Stimulated activated CD4-positive, alpha-beta T cell treated with anti-CD3 and anti-CD28 coated beads, Interleukin-4, amount 100 ng/mL, for 48 hours (primary cell): ENCODE measurements at regions not wholly inside any gene's neighbourhood (a gene's known extent, or its start where the extent isn't known, plus 50 kb on each side); places are given as distances from the start of the nearest gene placed in this dataset.
"Not testable (repeated sequence)": the region's sequence is repeated elsewhere in the genome, so short reads cannot be mapped to it uniquely, and the experiment has no call there.

Source experiments
- DNase-seq, 2 donors: peaks; one replicate each; pipeline ENCODE4 v3.0.0-alpha.2; 2020; ENCODE audit warnings: low read depth in 2 of 2

DNA sequence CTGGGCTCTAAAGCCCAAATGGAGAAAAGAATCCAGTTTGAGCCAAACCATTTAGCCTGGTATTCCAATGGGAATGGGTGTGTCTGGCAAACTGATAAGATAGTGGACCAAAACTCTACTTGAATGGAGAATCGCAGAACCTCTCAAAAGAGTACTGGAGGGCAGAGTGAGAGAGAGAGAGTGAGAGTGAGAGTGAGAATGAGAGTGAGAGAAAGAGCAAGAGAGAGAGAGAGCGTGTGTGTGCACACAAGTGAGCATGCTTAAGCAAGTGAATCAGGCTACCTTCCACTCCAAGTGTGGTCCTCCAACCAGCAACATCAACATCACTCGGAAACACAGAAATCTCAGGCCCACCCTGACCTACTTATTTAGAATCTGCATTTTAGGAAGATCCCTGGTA is 58.8 kb downstream of the UQCRFS1 start:
- DNase-seq = no peak

DNA sequence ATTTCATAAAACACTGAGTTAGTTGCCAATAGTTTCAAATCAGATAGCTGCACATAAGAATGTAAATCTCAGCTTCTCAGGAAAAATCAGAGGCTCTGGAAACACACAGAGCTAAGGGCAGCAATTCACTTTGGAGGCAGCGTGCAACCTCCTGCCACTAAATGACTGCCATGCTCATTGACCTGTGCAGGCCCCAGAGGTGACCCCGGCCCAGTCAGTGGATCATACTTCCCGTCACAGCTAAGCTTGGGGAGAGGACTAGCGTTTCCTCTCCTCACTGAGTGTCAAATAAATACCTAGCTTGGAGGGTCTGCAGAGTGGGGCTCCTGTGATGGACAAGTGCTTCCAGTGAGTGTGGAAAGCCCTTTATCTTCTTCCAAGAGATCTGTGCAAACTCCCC is 67.2 kb downstream of the UQCRFS1 start:
- no peak for DNase-seq

DNA sequence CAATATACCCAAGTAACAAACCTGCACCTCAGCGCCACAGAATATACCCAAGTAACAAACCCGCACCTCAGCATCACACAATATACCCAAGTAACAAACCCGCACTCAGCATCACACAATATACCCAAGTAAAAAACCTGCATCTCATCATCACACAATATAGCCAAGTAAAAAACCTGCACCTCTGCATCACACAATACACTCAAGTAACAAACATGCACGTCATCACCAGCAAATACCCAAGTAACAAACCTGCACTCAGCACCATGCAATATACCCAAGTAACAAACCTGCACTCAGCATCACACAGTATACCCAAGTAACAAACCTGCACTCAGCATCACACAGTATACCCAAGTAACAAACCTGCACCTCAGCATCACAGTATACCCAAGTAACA is 69.8 kb downstream of the UQCRFS1 start:
- DNase-seq = no peak

DNA sequence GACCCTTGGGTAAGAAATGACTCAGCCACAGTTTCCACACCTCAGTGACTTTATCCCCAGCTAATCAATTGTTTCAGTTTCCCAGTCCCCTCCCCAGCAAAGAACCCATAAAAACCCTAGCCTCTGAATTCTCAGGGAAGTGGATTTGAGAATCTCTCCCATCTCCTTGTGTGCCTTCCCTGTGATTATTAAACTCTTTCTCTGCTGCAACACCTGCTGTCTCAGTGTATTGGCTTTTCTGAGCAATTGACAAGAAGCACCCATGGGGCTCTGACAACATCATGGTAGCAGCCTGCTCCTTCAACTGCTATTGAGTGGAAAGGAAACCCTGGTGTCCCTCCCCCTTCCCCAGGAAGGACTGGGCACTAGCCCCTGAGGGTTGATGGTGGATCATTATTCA is 73.7 kb downstream of the UQCRFS1 start:
- DNase-seq = no peak

DNA sequence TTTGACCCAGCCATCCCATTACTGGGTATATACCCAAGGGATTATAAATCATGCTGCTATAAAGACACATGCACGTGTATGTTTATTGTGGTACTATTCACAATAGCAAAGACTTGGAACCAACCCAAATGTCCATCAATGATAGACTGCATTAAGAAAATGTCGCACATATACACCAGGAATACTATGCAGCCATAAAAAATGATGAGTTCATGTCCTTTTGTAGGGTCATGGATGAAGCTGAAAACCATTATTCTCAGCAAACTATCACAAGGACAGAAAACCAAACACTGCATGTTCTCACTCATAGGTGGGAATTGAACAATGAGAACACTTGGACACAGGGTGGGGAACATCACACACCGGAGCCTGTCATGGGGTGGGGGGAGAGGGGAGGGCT is 74.7 kb downstream of the UQCRFS1 start:
- not testable (repeated sequence) for DNase-seq

DNA sequence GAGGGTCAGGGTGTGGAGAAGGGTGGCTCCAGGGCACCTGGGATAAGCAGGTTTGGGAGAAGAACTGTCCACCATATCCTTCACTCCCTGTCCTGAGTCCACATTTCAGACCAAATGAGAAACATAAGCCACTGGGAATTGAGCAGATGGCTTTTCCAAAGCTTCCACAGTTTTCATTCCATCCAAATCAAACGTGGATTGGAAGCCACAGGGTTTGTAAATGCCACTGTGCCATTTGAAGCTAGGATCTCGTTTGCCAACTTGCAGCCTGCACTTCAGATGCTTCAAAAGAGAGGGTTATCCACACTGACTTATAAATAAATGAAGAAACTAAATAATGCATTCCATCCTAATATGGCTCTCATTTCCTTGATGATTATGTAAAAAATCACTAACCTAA is 81.5 kb downstream of the UQCRFS1 start:
- no peak for DNase-seq

DNA sequence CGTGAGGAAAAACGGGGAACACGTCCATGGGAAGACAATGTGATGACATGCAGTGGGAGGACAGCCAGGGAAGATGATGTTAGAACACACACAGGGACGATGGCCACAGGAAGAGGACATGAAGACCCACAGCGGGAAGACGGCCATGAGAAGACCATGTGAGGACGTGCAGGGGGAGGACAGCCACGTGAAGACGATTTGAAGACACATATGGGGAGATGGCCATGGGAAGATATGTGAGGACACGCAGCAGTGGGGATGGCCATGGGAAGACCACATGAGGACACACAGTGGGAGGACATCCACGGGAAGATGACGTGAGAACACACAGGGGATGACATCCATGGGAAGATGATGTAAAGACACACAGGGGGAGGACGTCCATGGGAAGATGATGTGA is 83.8 kb downstream of the UQCRFS1 start:
- no peak for DNase-seq

DNA sequence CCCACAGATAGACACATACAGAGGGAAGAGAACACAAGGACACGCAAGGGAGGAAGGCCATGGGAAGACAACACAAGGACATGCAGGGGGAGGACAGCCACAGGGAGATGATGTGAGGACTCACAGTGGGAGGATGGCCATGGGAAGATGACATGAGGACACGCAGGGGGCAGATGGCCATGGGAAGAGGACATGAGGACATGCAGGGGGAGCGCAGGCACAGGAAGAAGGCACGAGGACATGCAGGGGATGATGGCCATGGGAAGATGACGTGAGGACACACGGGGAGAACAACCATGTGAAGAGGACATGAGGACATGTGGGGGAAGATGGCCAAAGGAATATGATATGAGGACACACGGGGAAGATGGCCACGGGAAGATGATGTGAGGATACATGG is 84.7 kb downstream of the UQCRFS1 start:
- no peak for DNase-seq

DNA sequence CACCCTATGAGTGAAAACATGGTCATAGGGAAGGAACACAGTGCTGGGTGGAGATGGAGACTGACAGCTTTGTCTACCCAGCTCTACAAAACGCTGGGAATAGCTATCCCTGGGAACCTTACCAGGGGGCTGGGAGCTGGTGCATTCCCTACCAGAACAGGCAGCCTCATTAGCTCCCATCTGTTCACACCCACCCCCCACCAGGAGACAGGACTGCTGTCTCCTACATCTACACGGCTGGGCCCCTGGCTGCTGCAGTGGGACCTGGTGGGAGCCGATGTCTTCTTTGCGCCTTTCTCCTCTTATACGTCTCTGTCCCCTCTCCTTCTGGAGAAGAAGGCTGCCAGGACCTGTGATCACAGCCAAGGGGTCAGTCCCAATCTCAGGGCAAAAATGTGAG is 90.8 kb downstream of the UQCRFS1 start:
- DNase-seq = no peak

DNA sequence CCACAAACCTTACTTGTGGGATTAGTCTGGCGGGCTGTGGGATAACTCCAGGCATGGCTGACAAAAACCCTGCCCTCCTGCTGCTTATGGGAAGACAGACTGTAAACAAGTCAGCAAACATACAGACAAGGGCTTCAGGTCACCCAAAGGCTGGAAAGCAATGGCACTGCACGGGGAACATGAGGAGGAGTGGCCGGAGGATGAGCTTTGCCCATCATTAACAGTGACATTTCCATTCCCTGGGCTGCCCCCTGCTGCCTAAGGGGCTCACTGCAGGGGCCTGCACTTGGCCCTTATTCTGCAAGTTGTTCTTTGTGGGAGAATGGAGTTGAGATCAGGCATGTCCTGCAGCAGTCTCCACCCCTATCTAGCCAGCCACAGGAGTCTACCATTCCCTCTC is 91.3 kb downstream of the UQCRFS1 start:
- no peak for DNase-seq

DNA sequence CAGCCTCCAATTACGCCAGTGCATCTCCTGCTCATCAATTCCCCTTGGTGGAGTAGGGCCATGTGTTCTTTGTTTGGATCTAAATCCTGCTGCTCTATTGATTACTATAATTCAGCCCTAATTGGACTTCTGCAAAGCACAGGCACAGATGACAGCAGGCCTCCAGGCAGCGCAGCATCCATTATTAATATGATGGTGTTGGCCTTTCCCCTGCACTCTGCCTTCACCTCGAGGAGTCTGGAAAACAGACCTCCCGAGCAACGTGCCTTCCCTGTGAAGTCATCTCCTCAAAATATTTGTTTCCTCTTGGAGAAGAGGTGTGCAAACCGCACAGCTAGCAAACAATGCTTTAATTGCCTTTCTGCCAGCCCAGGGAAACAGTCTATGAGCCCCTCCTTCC is 92.5 kb downstream of the UQCRFS1 start:
- DNase-seq = no peak

DNA sequence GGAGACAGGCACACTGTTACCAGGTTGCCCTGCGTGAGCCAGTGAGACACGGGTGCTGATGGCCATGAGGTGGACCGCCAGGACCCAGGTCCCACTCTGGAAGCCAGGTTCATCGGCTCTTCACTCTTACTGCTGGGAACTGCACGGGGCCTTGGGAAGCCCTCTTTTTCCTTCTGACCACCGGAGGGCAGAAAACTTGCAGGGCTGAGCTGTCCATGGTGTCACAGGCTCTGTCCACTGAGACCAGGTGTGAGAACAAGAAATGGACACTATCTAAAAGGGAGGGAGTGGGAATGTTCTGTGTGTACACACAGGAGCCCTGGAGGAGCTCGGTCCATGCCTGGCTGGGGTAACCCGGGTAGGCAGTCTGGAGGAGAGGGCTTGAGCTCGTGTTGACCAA is 93.4 kb downstream of the UQCRFS1 start:
- no peak for DNase-seq

DNA sequence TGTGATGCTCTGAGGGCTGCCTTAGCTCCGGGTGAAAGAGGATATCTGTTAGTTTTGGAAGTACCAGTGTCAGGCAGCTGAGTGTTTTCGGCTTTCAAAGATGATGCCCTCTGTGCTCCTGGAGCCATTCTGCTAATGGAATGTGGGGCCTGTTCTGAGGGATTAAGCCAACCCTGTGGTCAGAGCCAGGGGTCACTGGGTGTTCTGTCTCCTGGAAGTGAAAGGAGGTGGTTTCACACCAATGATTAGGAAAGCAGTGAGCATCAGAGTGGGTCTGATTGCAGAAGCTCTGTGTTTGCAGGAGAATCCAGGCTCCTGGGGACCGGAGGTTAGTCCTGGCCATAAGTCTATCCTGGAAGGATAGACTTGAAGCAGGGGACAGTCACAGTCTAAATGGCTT is 94.6 kb downstream of the UQCRFS1 start:
- no peak for DNase-seq

DNA sequence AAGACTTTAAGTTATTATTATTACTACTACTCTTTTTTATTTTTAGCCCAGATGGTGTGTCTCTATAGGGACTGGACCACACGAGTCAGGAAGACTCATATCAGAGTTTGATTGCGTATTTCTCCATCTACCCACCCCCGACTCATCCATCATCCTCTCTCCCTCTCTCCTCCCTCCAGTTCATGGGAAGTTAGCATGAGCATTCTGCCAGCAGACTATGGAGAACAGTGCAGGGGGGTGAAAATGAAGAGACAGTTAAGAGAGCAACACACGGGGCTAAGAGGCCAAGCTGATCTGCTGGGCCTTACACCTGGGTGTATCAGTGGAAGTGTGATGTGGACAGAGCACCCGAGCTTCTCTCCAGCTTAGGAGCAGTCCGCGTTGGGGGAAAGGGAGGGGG is 95.0 kb downstream of the UQCRFS1 start:
- DNase-seq = no peak

DNA sequence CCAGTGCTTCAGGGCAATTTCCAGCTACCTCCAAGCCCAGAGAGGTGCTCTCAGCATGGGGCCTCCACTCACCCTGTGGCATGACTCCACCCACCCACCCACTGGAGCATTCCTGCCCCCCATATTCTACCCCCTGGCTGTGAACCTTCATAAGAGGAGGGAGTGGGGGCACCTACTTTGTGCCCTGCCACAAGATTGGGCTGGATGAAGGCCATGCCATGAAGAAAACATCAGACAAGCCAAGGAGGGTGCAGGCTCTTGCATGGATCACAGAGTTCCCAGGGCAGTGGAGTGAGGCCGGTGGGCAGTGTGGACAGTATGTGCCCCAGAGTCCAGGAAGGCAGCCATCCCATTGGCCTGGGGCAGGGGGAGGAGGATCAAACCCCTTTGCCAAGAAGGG is 97.8 kb downstream of the UQCRFS1 start:
- DNase-seq = no peak

DNA sequence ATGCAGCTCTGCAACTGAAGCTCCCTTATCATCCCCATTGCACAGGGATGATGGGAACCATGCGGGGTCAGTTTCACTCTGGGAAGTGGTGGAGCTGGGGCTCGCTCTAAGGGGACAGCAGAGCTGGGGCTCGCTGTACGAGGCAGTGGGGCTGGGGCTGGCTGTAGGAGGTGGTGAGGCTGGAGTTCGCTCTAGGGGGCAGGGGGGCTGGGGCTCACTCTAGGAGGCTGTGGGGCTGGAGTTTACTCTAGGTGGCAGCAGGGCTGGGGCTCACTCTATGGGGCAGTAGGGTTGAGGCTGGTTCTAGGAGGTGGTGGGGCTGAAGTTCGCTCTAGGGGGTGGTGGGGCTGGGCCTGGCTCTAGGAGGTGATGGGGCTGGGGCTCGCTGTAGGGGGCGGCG is 99.1 kb downstream of the UQCRFS1 start:
- DNase-seq = no peak

DNA sequence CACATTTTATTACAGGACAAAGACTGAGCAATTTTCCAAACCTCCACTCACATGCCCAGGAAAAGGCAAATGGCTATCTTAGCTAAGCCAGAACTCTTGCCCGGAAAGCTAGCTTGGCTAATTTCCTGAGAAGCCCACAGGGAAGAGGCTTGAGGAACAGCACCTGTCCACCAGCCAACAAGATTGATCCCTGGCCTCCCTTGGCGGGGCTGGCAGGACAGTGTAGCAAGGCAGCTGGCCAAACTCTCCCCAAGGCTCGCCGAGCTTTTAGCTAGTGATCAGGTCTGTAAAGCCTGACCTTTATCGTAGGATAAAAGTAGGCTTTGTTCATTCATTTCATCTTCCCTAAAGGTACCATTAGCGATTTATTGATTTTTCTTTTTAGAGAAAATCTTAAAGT is 101.4 kb downstream of the UQCRFS1 start:
- no peak for DNase-seq

DNA sequence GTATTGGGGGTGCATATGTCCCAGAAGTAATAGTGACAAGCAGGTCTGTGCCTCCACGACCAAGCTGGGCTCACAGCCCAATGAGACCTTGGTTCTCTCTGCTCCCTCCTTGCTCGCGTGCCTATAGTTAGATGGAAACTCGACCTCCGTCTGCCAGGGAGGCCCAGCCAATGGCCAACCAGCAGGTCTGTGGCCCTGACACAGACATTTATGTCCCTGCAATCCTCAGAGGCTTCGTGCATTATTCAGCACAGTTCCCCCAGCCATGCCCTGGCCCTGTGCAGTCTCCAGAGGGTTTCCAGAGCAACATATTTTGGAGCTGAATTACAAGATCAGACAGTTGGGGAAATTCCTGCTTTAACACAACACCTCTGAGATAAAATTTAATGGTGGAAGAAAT is 105.1 kb downstream of the UQCRFS1 start:
- DNase-seq = no peak

DNA sequence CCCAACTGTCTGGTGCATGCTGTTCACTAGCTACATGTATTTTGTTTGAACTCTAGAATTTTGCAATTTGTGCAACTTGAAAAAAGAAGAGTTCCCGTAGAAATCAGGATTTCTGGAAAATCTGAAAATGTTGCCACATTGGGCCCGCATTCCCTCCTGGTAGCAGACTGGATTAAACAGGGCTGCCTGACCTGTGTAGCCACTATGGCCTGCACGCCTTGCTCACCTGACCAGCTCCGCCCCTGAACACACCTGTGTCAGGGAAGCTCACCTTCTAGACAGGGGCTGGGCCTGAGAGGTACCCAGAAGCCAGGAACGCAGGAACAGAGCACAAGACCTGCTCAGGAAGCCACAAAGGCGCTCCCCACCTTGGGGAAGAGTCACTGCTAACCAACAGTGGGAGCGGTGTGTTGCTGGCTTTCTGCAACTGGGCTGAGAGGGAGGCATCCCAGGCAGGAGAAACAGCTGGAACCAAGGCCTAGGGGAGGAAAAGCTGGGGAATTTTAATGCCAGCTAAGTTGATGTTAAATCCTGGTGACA is 106.5 kb downstream of the UQCRFS1 start:
- DNase-seq = no peak

DNA sequence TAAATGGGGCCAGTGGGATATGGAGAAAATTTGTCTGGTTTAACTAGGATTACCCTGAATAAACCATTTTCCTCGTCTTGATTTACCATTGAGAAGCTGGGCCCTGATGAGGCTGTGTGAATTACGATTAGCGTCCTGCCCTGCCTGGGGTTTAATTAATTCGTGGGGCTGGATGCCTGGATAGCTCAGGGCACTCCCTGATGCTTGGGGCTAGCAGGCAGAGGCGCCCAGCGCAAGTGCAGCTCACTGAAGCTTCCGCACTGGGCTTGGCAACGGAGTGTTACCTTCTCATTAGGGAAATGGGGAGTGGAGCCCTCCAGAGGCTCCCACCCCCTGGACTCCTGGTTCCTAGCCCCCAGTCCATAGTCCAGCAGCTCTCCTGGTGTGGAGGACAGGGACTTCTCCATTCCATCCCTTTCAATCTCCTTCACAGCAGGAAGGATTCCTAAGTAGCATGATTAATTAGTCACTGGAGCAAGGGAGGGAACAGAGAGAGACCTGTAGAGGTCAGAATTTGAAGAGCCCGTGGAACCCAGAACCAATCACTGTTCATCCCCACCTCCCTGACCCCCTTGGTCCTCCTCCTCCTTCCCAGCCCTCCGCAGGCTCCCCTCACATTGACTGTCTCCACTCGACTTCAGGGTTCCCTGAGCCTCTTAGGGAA is 107.2 kb downstream of the UQCRFS1 start:
- DNase-seq = no peak

DNA sequence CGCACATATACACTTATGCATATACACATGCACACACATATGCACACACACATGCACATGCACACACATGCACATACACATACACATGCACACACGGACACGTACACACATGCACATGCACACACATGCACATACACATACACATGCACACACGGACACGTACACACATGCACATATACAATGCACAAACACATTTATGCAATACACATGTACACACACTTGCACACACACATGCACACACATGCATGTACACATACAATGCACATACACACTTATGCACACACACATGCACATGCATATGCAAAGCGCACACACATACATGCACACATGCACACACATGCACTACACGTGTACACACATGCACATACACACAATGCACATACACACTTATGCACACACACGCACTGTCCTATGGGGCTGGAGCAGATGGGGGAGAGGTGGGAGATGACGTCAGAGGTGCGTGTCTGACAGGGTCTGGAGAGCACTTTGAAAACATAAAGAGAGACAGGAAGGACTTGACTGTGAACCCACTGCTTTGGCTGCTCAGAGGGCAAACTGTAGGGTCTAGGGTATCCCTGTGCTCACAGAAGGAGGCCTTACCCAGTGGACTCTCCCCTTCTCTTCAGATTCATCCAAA is 108.2 kb downstream of the UQCRFS1 start:
- DNase-seq = no peak

DNA sequence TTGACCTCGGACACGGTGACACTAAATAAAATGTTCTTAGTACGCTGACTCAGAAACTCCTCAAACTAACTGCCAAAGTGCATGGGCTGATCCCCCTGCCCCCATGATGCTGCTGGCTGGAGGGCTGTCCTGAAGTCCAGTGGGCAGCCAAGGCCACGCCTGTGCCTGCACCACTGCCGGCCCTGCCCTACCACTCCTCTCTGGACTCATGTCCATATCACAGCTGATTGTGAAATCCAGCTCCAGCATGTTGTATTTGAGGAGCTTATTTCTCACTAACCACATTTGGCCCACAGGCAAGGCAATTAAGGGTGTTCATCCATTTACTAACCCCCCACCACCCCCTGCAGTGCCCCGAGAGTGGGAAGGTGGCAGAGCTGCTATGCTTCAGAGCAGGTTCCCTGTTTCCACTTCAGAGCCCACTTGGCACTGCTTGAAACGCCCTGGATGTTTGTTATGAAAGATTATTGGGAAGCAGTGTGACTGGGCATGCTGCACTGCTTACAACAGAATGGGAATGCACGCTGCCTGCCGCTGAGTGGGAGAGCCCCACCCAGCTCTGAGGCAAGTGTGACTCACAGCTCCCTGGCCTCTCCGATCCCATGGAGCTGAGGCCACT is 114.0 kb downstream of the UQCRFS1 start:
- no peak for DNase-seq

DNA sequence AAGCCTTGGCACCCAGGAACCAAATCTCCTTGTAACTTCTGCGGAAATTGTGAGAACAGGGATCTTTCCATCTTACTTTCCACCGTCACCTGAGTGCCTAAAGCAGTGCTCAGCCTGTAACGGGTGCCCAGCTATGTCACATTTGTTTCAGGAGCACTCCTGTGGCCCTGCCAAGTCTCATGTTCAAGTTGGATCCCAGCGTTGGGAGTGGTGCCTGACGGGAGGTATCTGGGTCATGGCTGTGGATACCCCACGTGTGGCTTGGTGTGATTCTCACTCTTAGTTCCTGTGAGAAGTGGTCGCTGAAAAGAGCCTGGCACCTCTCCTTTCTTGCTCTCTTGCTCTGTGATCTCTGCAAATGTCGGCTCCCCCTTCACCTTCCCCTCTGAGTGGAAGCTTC is 114.9 kb downstream of the UQCRFS1 start:
- no peak for DNase-seq
